Lung (tissue), 11 donors: ENCODE measurements at regions not wholly inside any gene's neighbourhood (a gene's known extent, or its start where the extent isn't known, plus 50 kb on each side); places are given as distances from the start of the nearest gene placed in this dataset.

Experiments
- ATAC-seq: fragments of 200-7000 bp; cut with Tn5 transposase; one replicate; pipeline ENCODE4 v1.9.1; 2020; ENCODE audit warnings: moderate number of reproducible peaks; ENCODE audit not compliant: insufficient read depth, low FRiP score
- DNase-seq, 3 donors: peaks; one replicate each; pipeline ENCODE4 v3.0.0-alpha.2; 2013 to 2017
- H3K27ac ChIP-seq, 2 donors: one replicate each; pipeline ENCODE4 v1.5.1; 2013; ENCODE audit warnings: mild to moderate bottlenecking in 2 of 2, moderate library complexity in 2 of 2, control low read depth in 1 of 2, inconsistent platforms in 1 of 2, low read depth in 1 of 2, low read length in 1 of 2
- H3K27me3 ChIP-seq, 3 donors: one replicate each; pipeline ENCODE4 v1.5.1; 2013; ENCODE audit warnings: low read length in 2 of 3; ENCODE audit not compliant: control insufficient read depth in 3 of 3, insufficient read depth in 3 of 3
- H3K36me3 ChIP-seq, 4 donors: one replicate each; pipeline ENCODE4 v1.5.1; 2013; ENCODE audit warnings: low read length in 4 of 4, mild to moderate bottlenecking in 1 of 4, moderate library complexity in 1 of 4; ENCODE audit not compliant: control insufficient read depth in 4 of 4, insufficient read depth in 4 of 4
- H3K4me1 ChIP-seq, 5 donors: one replicate each; pipeline ENCODE4 v1.5.1; 2013; ENCODE audit warnings: low read length in 5 of 5, mild to moderate bottlenecking in 2 of 5, moderate library complexity in 1 of 5; ENCODE audit not compliant: control insufficient read depth in 5 of 5, insufficient read depth in 5 of 5
- H3K4me3 ChIP-seq: one replicate; pipeline ENCODE4 v1.5.1; 2013; ENCODE audit warnings: mild to moderate bottlenecking, control low read depth, moderate library complexity
- H3K9ac ChIP-seq, 2 donors: one replicate each; pipeline ENCODE4 v1.5.1; 2013; ENCODE audit warnings: low read length in 2 of 2, control low read depth in 1 of 2; ENCODE audit not compliant: insufficient read depth in 1 of 2
- H3K9me3 ChIP-seq, 4 donors: one replicate each; pipeline ENCODE4 v1.5.1; 2013; ENCODE audit warnings: low read length in 3 of 4, mild to moderate bottlenecking in 1 of 4, moderate library complexity in 1 of 4; ENCODE audit not compliant: control insufficient read depth in 4 of 4, insufficient read depth in 3 of 4
- CTCF ChIP-seq: IDR thresholded peaks from 2 replicates; pipeline ENCODE4 v1.5.1; 2012; ENCODE audit warnings: mild to moderate bottlenecking; ENCODE audit errors: control extremely low read depth, extremely low read depth
- WGBS, 2 donors: extraction: QIAGEN DNeasy Blood & Tissue Kit; methylation state at CpG; one replicate each; pipeline ENCODE4 v1.1.7; 2013; 5-methylcytosine and 5-hydroxymethylcytosine counted together
- donor health status: control.
- donor health status: control.
- donor health status: Bipolar disorder and iron deficiency.
- donor health status: healthy.
- donor health status: DM: yes; HTN: yes; CAD: no.

GRCh38 chr2:145750612-145751011 is 1230.7 kb upstream of the ZEB2 start:
- WGBS, 2 donors: 58 to 67% methylated on average over 4 of the region's 4 CpGs
- Histone ChIP-seq H3K36me3 (no peaks in the 10 kb centered on the region), H3K4me1 (peaks cover 5 to 54% (median 18%) of the 10 kb centered on the region in 5 donors), H3K27me3 (no peaks in the 10 kb centered on the region), H3K9me3 (no peaks in the 10 kb centered on the region), H3K4me3 (no peak overlapping the region), H3K27ac (no peak overlapping the region), H3K9ac (no peak overlapping the region)
- no peak for DNase-seq
- no peak for ATAC-seq
- TF ChIP-seq CTCF: no peak

- peaks cover 5 to 54% (median 18%) of the 10 kb centered on the region in 5 donors for H3K4me1 ChIP-seq
- DNase-seq (peak; percentile 27 to 80 (median 77)), ATAC-seq (no peak)
- no peaks in the 10 kb centered on the region for H3K36me3 ChIP-seq
- no peak for TF ChIP-seq CTCF
- H3K9me3 ChIP-seq: no peaks in the 10 kb centered on the region
- H3K9ac ChIP-seq: no peak overlapping the region
- no peak overlapping the region for H3K27ac ChIP-seq
- H3K4me3 ChIP-seq: no peak overlapping the region
- H3K27me3 ChIP-seq: no peaks in the 10 kb centered on the region
- WGBS, 2 donors: 51 to 53% methylated on average over 2 of the region's 2 CpGs
These were observed 1230.2 kb upstream of the ZEB2 start for GRCh38 chr2:145750144-145750543.

GRCh38 chr2:145749556-145749955 is 1229.6 kb upstream of the ZEB2 start:
- ATAC-seq: no peak
- Histone ChIP-seq H3K4me3 (no peak overlapping the region), H3K27me3 (no peaks in the 10 kb centered on the region), H3K36me3 (no peaks in the 10 kb centered on the region), H3K27ac (no peak overlapping the region), H3K4me1 (peaks cover 5 to 54% (median 18%) of the 10 kb centered on the region in 5 donors), H3K9ac (no peak overlapping the region), H3K9me3 (no peaks in the 10 kb centered on the region)
- 74 to 81% methylated on average over 1 of the region's 1 CpG for WGBS, 2 donors
- no peak for TF ChIP-seq CTCF
- DNase-seq: peak in 1 of 3 donors; percentile 47

GRCh38 chr2:145748927-145749326 is 1229.0 kb upstream of the ZEB2 start:
- H3K36me3 ChIP-seq: no peaks in the 10 kb centered on the region
- 31 to 45% methylated on average over 2 of the region's 2 CpGs for WGBS, 2 donors
- no peak for DNase-seq
- no peak overlapping the region for H3K4me3 ChIP-seq
- no peak overlapping the region for H3K9ac ChIP-seq
- no peak for ATAC-seq
- H3K4me1 ChIP-seq: peaks cover 5 to 49% (median 18%) of the 10 kb centered on the region in 5 donors
- H3K27me3 ChIP-seq: no peaks in the 10 kb centered on the region
- no peak for TF ChIP-seq CTCF
- H3K9me3 ChIP-seq: no peaks in the 10 kb centered on the region
- no peak overlapping the region for H3K27ac ChIP-seq
